WERI-Rb-1 (cell line): ENCODE measurements at regions not wholly inside any gene's neighbourhood (a gene's known extent, or its start where the extent isn't known, plus 50 kb on each side); places are given as distances from the start of the nearest gene placed in this dataset.

ENCODE experiments used
- DNase-seq: peaks from one replicate; pipeline ENCODE4 v3.0.0-alpha.2; 2020
- H3K27ac ChIP-seq: fragments of 250-450 bp; sonication (Bioruptor Pico); 2 replicates; pipeline ENCODE4 v1.5.1; 2020; ENCODE audit warnings: mild to moderate bottlenecking, moderate library complexity
- H3K27me3 ChIP-seq: fragments of 250-450 bp; sonication (Bioruptor Pico); 2 replicates; pipeline ENCODE4 v1.5.1; 2021; ENCODE audit warnings: mild to moderate bottlenecking, low read depth, moderate library complexity; ENCODE audit not compliant: insufficient read depth, severe bottlenecking
- H3K36me3 ChIP-seq: fragments of 250-450 bp; sonication (Bioruptor Pico); 2 replicates; pipeline ENCODE4 v1.5.1; 2020; ENCODE audit warnings: mild to moderate bottlenecking, moderate library complexity
- H3K4me3 ChIP-seq: 2 replicates; pipeline ENCODE4 v1.5.1; 2011; ENCODE audit warnings: low read depth, mild to moderate bottlenecking, control low read depth, low read length
- H3K9me3 ChIP-seq: fragments of 250-450 bp; sonication (Bioruptor Pico); 2 replicates; pipeline ENCODE4 v1.5.1; 2021; ENCODE audit warnings: mild to moderate bottlenecking, moderate library complexity; ENCODE audit not compliant: severe bottlenecking
- TF ChIP-seq, protein P1 (sequence below): IDR thresholded peaks from 2 replicates; pipeline ENCODE4 v1.5.1; 2011; ENCODE audit warnings: low read depth, mild to moderate bottlenecking, control low read depth, inconsistent platforms, low read length

DNA sequence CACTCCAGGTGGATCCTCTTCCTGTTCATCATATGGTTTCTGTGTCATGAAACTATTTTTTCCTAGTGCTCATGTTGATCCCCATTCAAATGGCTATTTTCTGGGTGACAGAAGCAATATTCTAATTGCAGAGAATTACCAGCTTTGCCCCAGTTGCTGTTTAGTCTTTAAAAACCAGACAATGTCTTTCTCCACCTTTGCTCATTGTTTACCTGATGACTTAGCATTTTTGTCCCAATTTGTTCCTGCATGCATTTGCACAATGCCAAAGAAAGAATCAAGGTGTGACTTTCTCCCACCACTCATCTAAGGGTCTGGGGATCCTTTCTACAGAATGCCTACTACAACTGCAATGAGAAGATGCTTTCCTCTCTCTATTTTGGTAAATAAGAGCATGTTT lies 439.9 kb upstream of the MAF start:
- Histone ChIP-seq H3K9me3 (no peaks in the 10 kb centered on the region), H3K4me3 (no peak overlapping the region), H3K27ac (no peak overlapping the region), H3K36me3 (no peaks in the 10 kb centered on the region), H3K27me3 (peaks cover 65% of the 10 kb centered on the region)
- DNase-seq, result no peak
- TF ChIP-seq, protein P1, sequence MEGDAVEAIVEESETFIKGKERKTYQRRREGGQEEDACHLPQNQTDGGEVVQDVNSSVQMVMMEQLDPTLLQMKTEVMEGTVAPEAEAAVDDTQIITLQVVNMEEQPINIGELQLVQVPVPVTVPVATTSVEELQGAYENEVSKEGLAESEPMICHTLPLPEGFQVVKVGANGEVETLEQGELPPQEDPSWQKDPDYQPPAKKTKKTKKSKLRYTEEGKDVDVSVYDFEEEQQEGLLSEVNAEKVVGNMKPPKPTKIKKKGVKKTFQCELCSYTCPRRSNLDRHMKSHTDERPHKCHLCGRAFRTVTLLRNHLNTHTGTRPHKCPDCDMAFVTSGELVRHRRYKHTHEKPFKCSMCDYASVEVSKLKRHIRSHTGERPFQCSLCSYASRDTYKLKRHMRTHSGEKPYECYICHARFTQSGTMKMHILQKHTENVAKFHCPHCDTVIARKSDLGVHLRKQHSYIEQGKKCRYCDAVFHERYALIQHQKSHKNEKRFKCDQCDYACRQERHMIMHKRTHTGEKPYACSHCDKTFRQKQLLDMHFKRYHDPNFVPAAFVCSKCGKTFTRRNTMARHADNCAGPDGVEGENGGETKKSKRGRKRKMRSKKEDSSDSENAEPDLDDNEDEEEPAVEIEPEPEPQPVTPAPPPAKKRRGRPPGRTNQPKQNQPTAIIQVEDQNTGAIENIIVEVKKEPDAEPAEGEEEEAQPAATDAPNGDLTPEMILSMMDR, result no peak

- H3K27me3 ChIP-seq, result peaks cover 61% of the 10 kb centered on the region
- TF ChIP-seq, protein P1, result no peak
- no peak for DNase-seq
Observed at GRCh38 chr16:80039777-80040176, 439.2 kb upstream of the MAF start.

GRCh38 chr16:80038566-80038965 lies 438.0 kb upstream of the MAF start:
- TF ChIP-seq, protein P1, result no peak
- Histone ChIP-seq H3K4me3 (no peak overlapping the region), H3K9me3 (no peaks in the 10 kb centered on the region), H3K36me3 (no peaks in the 10 kb centered on the region), H3K27ac (no peak overlapping the region), H3K27me3 (peaks cover 53% of the 10 kb centered on the region)
- no peak for DNase-seq

More at GRCh38 chr16:80039777-80040176, 439.2 kb upstream of the MAF start:
- Histone ChIP-seq H3K27ac (no peak overlapping the region), H3K9me3 (no peaks in the 10 kb centered on the region), H3K36me3 (no peaks in the 10 kb centered on the region), H3K4me3 (no peak overlapping the region)

GRCh38 chr16:80034948-80035663 lies 434.6 kb upstream of the MAF start:
- Histone ChIP-seq H3K4me3 (no peak overlapping the region), H3K36me3 (no peaks in the 10 kb centered on the region), H3K9me3 (no peaks in the 10 kb centered on the region), H3K27me3 (peaks cover 44% of the 10 kb centered on the region), H3K27ac (no peak overlapping the region)
- TF ChIP-seq, protein P1, result no peak
- no peak for DNase-seq

DNA sequence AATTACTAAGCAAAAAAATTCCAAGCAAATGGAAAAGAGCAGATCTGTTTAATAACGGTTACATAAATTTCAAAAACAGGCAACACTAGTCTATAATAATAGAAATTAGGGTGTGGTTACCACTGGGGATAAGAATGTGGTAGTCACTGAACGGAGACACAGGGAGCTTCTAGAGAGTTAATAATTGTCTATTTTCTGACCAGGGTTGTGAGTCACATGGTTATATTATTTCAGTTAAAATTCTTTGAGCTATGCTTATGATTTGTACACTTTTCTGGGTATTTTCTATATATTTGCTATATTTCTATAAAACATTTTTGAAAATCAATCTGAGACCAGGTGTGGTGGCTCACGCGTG lies 433.9 kb upstream of the MAF start:
- H3K27me3 ChIP-seq, result peaks cover 48% of the 10 kb centered on the region
- TF ChIP-seq, protein P1, result no peak
- no peak overlapping the region for H3K4me3 ChIP-seq
- no peak overlapping the region for H3K27ac ChIP-seq
- DNase-seq, result no peak
- H3K36me3 ChIP-seq, result no peaks in the 10 kb centered on the region
- no peaks in the 10 kb centered on the region for H3K9me3 ChIP-seq

GRCh38 chr16:80033783-80034468 lies 433.4 kb upstream of the MAF start:
- no peak for DNase-seq
- TF ChIP-seq, protein P1, result no peak
- H3K9me3 ChIP-seq, result no peaks in the 10 kb centered on the region
- H3K36me3 ChIP-seq, result no peaks in the 10 kb centered on the region
- H3K27ac ChIP-seq, result no peak overlapping the region
- H3K27me3 ChIP-seq, result peaks cover 51% of the 10 kb centered on the region
- H3K4me3 ChIP-seq, result no peak overlapping the region
